Tibial artery (tissue), 4 donors: ENCODE measurements at regions not wholly inside any gene's neighbourhood (a gene's known extent, or its start where the extent isn't known, plus 50 kb on each side); places are given as distances from the start of the nearest gene placed in this dataset.

Experiments
- DNase-seq, 2 donors: peaks; one replicate each; pipeline ENCODE4 v3.0.0-alpha.2; 2019
- H3K27ac ChIP-seq, 2 donors: fragments of 200-600 bp; sonication (generic) in 1 of 2; 1 replicate in 1 of 2; 2 replicates in 1 of 2; pipeline ENCODE4 v1.5.1; 2018 to 2019; ENCODE audit warnings: mild to moderate bottlenecking in 1 of 2
- H3K27me3 ChIP-seq, 2 donors: fragments of 200-600 bp; sonication (generic) in 1 of 2; one replicate each; pipeline versions ENCODE4 v1.5.1 to v1.6.0; 2016 to 2019
- H3K36me3 ChIP-seq, 3 donors: fragments of 200-600 bp; sonication (generic) in 2 of 3; one replicate each; pipeline ENCODE4 v1.5.1; 2016 to 2019; ENCODE audit warnings: mild to moderate bottlenecking in 2 of 3
- H3K4me1 ChIP-seq, 4 donors: fragments of 200-600 bp; sonication (generic) in 2 of 4; 1 replicate in 3 of 4; 2 replicates in 1 of 4; pipeline ENCODE4 v1.5.1; 2016 to 2019
- H3K4me3 ChIP-seq, 2 donors: fragments of 200-600 bp; sonication (generic) in 1 of 2; 1 replicate in 1 of 2; 2 replicates in 1 of 2; pipeline ENCODE4 v1.5.1; 2018 to 2019; ENCODE audit warnings: mild to moderate bottlenecking in 2 of 2
- H3K9me3 ChIP-seq, 3 donors: fragments of 200-600 bp; sonication (generic) in 1 of 3; one replicate each; pipeline ENCODE4 v1.5.1; 2016 to 2019
- CTCF ChIP-seq, 2 experiments: fragments of 200-600 bp in 1 of 2; fragments of 450-650 bp in 1 of 2; IDR thresholded peaks; one replicate each; pipeline ENCODE4 v1.5.1; 2017 to 2019; ENCODE audit warnings: antibody characterized with exemption in 2 of 2, mild to moderate bottlenecking in 1 of 2, moderate library complexity in 1 of 2
- intact Hi-C: fragments of 100-400 bp; cut with DNase I; formaldehyde crosslinking; loops from one replicate; pipeline ENCODE4 v1.15.0; 2023; ENCODE audit warnings: low total_unique reads

- intact Hi-C loops = no loop called here
- TF ChIP-seq CTCF (IDR thresholded peaks at IDR 0.05) = no peak
- no peak overlapping the region for H3K27ac ChIP-seq
- H3K4me1 ChIP-seq = no peaks in the 10 kb centered on the region
- H3K27me3 ChIP-seq = no peaks in the 10 kb centered on the region
- H3K4me3 ChIP-seq = no peak overlapping the region
- H3K36me3 ChIP-seq = no peaks in the 10 kb centered on the region
- peaks cover 0 to 20% (median 18%) of the 10 kb centered on the region in 3 donors for H3K9me3 ChIP-seq
- DNase-seq = no peak
Observed at GRCh38 chr16:50442221-50442620, 73.4 kb upstream of the BRD7 start.

- Histone ChIP-seq H3K9me3 (peaks cover 0 to 20% (median 18%) of the 10 kb centered on the region in 3 donors), H3K4me3 (no peak overlapping the region), H3K36me3 (no peaks in the 10 kb centered on the region), H3K27ac (no peak overlapping the region), H3K4me1 (no peaks in the 10 kb centered on the region), H3K27me3 (no peaks in the 10 kb centered on the region)
- TF ChIP-seq CTCF (IDR thresholded peaks at IDR 0.05) = no peak
- DNase-seq = no peak
- intact Hi-C loops = no loop called here
Observed at GRCh38 chr16:50441486-50442157, 72.8 kb upstream of the BRD7 start.

GRCh38 chr16:50440991-50441390 is 72.2 kb upstream of the BRD7 start:
- no peak for TF ChIP-seq CTCF (IDR thresholded peaks at IDR 0.05)
- H3K9me3 ChIP-seq = peaks cover 0 to 20% (median 18%) of the 10 kb centered on the region in 3 donors
- intact Hi-C loops = no loop called here
- H3K27me3 ChIP-seq = no peaks in the 10 kb centered on the region
- no peaks in the 10 kb centered on the region for H3K36me3 ChIP-seq
- H3K27ac ChIP-seq = no peak overlapping the region
- no peak overlapping the region for H3K4me3 ChIP-seq
- H3K4me1 ChIP-seq = no peaks in the 10 kb centered on the region
- DNase-seq = no peak

- intact Hi-C loops = no loop called here
- Histone ChIP-seq H3K4me1 (no peaks in the 10 kb centered on the region), H3K9me3 (peaks cover 0 to 20% (median 18%) of the 10 kb centered on the region in 3 donors), H3K4me3 (no peak overlapping the region), H3K27me3 (no peaks in the 10 kb centered on the region), H3K36me3 (no peaks in the 10 kb centered on the region), H3K27ac (no peak overlapping the region)
- no peak for TF ChIP-seq CTCF (IDR thresholded peaks at IDR 0.05)
- no peak for DNase-seq
Observed at GRCh38 chr16:50440531-50440930, 71.7 kb upstream of the BRD7 start.

GRCh38 chr16:50437769-50438437 is 69.1 kb upstream of the BRD7 start:
- intact Hi-C loops = no loop called here

More at GRCh38 chr16:50437769-50438437, 69.1 kb upstream of the BRD7 start:
- Histone ChIP-seq H3K9me3 (peaks cover 0 to 20% (median 18%) of the 10 kb centered on the region in 3 donors), H3K4me3 (no peak overlapping the region), H3K36me3 (no peaks in the 10 kb centered on the region), H3K27me3 (peaks cover 0 to 2% of the 10 kb centered on the region in 2 donors), H3K27ac (no peak overlapping the region), H3K4me1 (no peaks in the 10 kb centered on the region)
- TF ChIP-seq CTCF (IDR thresholded peaks at IDR 0.05) = no peak
- DNase-seq = no peak
